ENCODE measurements at regions not wholly inside any gene's neighbourhood (a gene's known extent, or its start where the extent isn't known, plus 50 kb on each side); places are given as distances from the start of the nearest gene placed in this dataset.
"Not testable (repeated sequence)": the region's sequence is repeated elsewhere in the genome, so short reads cannot be mapped to it uniquely, and the experiment has no call there.

GRCh38 chrX:115970718-115971117 lies 199.8 kb upstream of the AGTR2 start:
- no peaks in the 10 kb centered on the region for H3K9me3 ChIP-seq (ENCODE audit: control insufficient read depth, insufficient read depth, low read depth, low read length)
- H3K9ac ChIP-seq (ENCODE audit: low read length) = no peak overlapping the region
- H3K4me1 ChIP-seq (ENCODE audit: control insufficient read depth, insufficient read depth, low read length) = peaks cover 30% of the 10 kb centered on the region
- peaks cover 11% of the 10 kb centered on the region; the same call in 1 of the 2 replicates for H3K27me3 ChIP-seq (ENCODE audit: control insufficient read depth, insufficient read depth, low read length)
- H3K36me3 ChIP-seq (ENCODE audit: control insufficient read depth, insufficient read depth, low read length) = no peaks in the 10 kb centered on the region
- no peak overlapping the region for H3K27ac ChIP-seq (ENCODE audit: low read depth, low read length)
- no peak overlapping the region for H3K4me3 ChIP-seq (ENCODE audit: low read depth, low read length)

- Histone ChIP-seq H3K4me1 (ENCODE audit: control insufficient read depth, insufficient read depth, low read length) (peaks cover 21% of the 10 kb centered on the region), H3K27me3 (ENCODE audit: control insufficient read depth, insufficient read depth, low read length) (peaks cover 16% of the 10 kb centered on the region; the same call in 1 of the 2 replicates), H3K36me3 (ENCODE audit: control insufficient read depth, insufficient read depth, low read length) (no peaks in the 10 kb centered on the region), H3K9ac (ENCODE audit: low read length) (peak overlapping the region; percentile 30), H3K4me3 (ENCODE audit: low read depth, low read length) (no peak overlapping the region), H3K27ac (ENCODE audit: low read depth, low read length) (no peak overlapping the region), H3K9me3 (ENCODE audit: control insufficient read depth, insufficient read depth, low read depth, low read length) (no peaks in the 10 kb centered on the region)
Measured at GRCh38 chrX:115972717-115973116, 197.8 kb upstream of the AGTR2 start.

- no peak overlapping the region for H3K4me3 ChIP-seq (ENCODE audit: low read depth, low read length)
- H3K9ac ChIP-seq (ENCODE audit: low read length) = no peak overlapping the region
- peaks cover 20% of the 10 kb centered on the region; the same call in 1 of the 2 replicates for H3K27me3 ChIP-seq (ENCODE audit: control insufficient read depth, insufficient read depth, low read length)
- H3K4me1 ChIP-seq (ENCODE audit: control insufficient read depth, insufficient read depth, low read length) = peaks cover 8% of the 10 kb centered on the region
- H3K36me3 ChIP-seq (ENCODE audit: control insufficient read depth, insufficient read depth, low read length) = no peaks in the 10 kb centered on the region
- H3K27ac ChIP-seq (ENCODE audit: low read depth, low read length) = no peak overlapping the region
- no peaks in the 10 kb centered on the region for H3K9me3 ChIP-seq (ENCODE audit: control insufficient read depth, insufficient read depth, low read depth, low read length)
Measured at GRCh38 chrX:115978068-115978467, 192.5 kb upstream of the AGTR2 start.

GRCh38 chrX:115983148-115983547 lies 187.4 kb upstream of the AGTR2 start:
- not testable (repeated sequence) for H3K9me3 ChIP-seq (ENCODE audit: control insufficient read depth, insufficient read depth, low read depth, low read length); H3K9ac ChIP-seq (ENCODE audit: low read length); H3K27me3 ChIP-seq (ENCODE audit: control insufficient read depth, insufficient read depth, low read length); H3K27ac ChIP-seq (ENCODE audit: low read depth, low read length); H3K36me3 ChIP-seq (ENCODE audit: control insufficient read depth, insufficient read depth, low read length)
- H3K4me1 ChIP-seq (ENCODE audit: control insufficient read depth, insufficient read depth, low read length) = peaks cover 12% of the 10 kb centered on the region
- H3K4me3 ChIP-seq (ENCODE audit: low read depth, low read length) = peak overlapping the region; percentile 20; the same call in 1 of the 2 replicates

- peaks cover 13% of the 10 kb centered on the region; the same call in 1 of the 2 replicates for H3K27me3 ChIP-seq (ENCODE audit: control insufficient read depth, insufficient read depth, low read length)
- not testable (repeated sequence) for H3K9ac ChIP-seq (ENCODE audit: low read length); H3K9me3 ChIP-seq (ENCODE audit: control insufficient read depth, insufficient read depth, low read depth, low read length); H3K4me3 ChIP-seq (ENCODE audit: low read depth, low read length); H3K27ac ChIP-seq (ENCODE audit: low read depth, low read length); H3K36me3 ChIP-seq (ENCODE audit: control insufficient read depth, insufficient read depth, low read length)
- H3K4me1 ChIP-seq (ENCODE audit: control insufficient read depth, insufficient read depth, low read length) = peaks cover 23% of the 10 kb centered on the region
Measured at GRCh38 chrX:115987464-115987863, 183.1 kb upstream of the AGTR2 start.

GRCh38 chrX:115988825-115989224 lies 181.7 kb upstream of the AGTR2 start:
- Histone ChIP-seq H3K27me3 (ENCODE audit: control insufficient read depth, insufficient read depth, low read length) (peaks cover 27% of the 10 kb centered on the region; the same call in 1 of the 2 replicates), H3K9me3 (ENCODE audit: control insufficient read depth, insufficient read depth, low read depth, low read length) (no peaks in the 10 kb centered on the region), H3K36me3 (ENCODE audit: control insufficient read depth, insufficient read depth, low read length) (no peaks in the 10 kb centered on the region), H3K9ac (ENCODE audit: low read length) (no peak overlapping the region), H3K4me3 (ENCODE audit: low read depth, low read length) (no peak overlapping the region), H3K27ac (ENCODE audit: low read depth, low read length) (no peak overlapping the region), H3K4me1 (ENCODE audit: control insufficient read depth, insufficient read depth, low read length) (peaks cover 11% of the 10 kb centered on the region; the same call in 1 of the 2 replicates)

GRCh38 chrX:115989686-115990085 lies 180.9 kb upstream of the AGTR2 start:
- Histone ChIP-seq H3K36me3 (ENCODE audit: control insufficient read depth, insufficient read depth, low read length) (no peaks in the 10 kb centered on the region), H3K27me3 (ENCODE audit: control insufficient read depth, insufficient read depth, low read length) (peaks cover 31% of the 10 kb centered on the region; the same call in 1 of the 2 replicates), H3K4me3 (ENCODE audit: low read depth, low read length) (no peak overlapping the region), H3K4me1 (ENCODE audit: control insufficient read depth, insufficient read depth, low read length) (peaks cover 11% of the 10 kb centered on the region; the same call in 1 of the 2 replicates), H3K9ac (ENCODE audit: low read length) (no peak overlapping the region), H3K27ac (ENCODE audit: low read depth, low read length) (no peak overlapping the region), H3K9me3 (ENCODE audit: control insufficient read depth, insufficient read depth, low read depth, low read length) (no peaks in the 10 kb centered on the region)

- Histone ChIP-seq H3K4me1 (ENCODE audit: control insufficient read depth, insufficient read depth, low read length) (peaks cover 19% of the 10 kb centered on the region), H3K9me3 (ENCODE audit: control insufficient read depth, insufficient read depth, low read depth, low read length) (peaks cover 26% of the 10 kb centered on the region), H3K9ac (ENCODE audit: low read length) (no peak overlapping the region), H3K27me3 (ENCODE audit: control insufficient read depth, insufficient read depth, low read length) (peaks cover 40% of the 10 kb centered on the region; the same call in 1 of the 2 replicates), H3K27ac (ENCODE audit: low read depth, low read length) (no peak overlapping the region), H3K36me3 (ENCODE audit: control insufficient read depth, insufficient read depth, low read length) (no peaks in the 10 kb centered on the region), H3K4me3 (ENCODE audit: low read depth, low read length) (no peak overlapping the region)
Measured at GRCh38 chrX:116009346-116009745, 161.2 kb upstream of the AGTR2 start.

GRCh38 chrX:116009861-116010710 lies 160.5 kb upstream of the AGTR2 start:
- peak overlapping the region; percentile 14 for H3K9ac ChIP-seq (ENCODE audit: low read length)
- H3K36me3 ChIP-seq (ENCODE audit: control insufficient read depth, insufficient read depth, low read length) = no peaks in the 10 kb centered on the region
- H3K4me3 ChIP-seq (ENCODE audit: low read depth, low read length) = peak overlapping the region; percentile 17; the same call in 1 of the 2 replicates
- no peak overlapping the region for H3K27ac ChIP-seq (ENCODE audit: low read depth, low read length)
- H3K4me1 ChIP-seq (ENCODE audit: control insufficient read depth, insufficient read depth, low read length) = peaks cover 19% of the 10 kb centered on the region
- H3K9me3 ChIP-seq (ENCODE audit: control insufficient read depth, insufficient read depth, low read depth, low read length) = peaks cover 26% of the 10 kb centered on the region
- peaks cover 44% of the 10 kb centered on the region; the same call in 1 of the 2 replicates for H3K27me3 ChIP-seq (ENCODE audit: control insufficient read depth, insufficient read depth, low read length)

GRCh38 chrX:116010939-116011338 lies 159.6 kb upstream of the AGTR2 start:
- Histone ChIP-seq H3K4me1 (ENCODE audit: control insufficient read depth, insufficient read depth, low read length) (peaks cover 19% of the 10 kb centered on the region), H3K9ac (ENCODE audit: low read length) (no peak overlapping the region), H3K36me3 (ENCODE audit: control insufficient read depth, insufficient read depth, low read length) (no peaks in the 10 kb centered on the region), H3K27ac (ENCODE audit: low read depth, low read length) (no peak overlapping the region), H3K27me3 (ENCODE audit: control insufficient read depth, insufficient read depth, low read length) (peaks cover 40% of the 10 kb centered on the region; the same call in 1 of the 2 replicates), H3K9me3 (ENCODE audit: control insufficient read depth, insufficient read depth, low read depth, low read length) (peaks cover 26% of the 10 kb centered on the region), H3K4me3 (ENCODE audit: low read depth, low read length) (no peak overlapping the region)

GRCh38 chrX:116031331-116031730 lies 139.2 kb upstream of the AGTR2 start:
- Histone ChIP-seq H3K4me3 (ENCODE audit: low read depth, low read length) (no peak overlapping the region), H3K9me3 (ENCODE audit: control insufficient read depth, insufficient read depth, low read depth, low read length) (peaks cover 21% of the 10 kb centered on the region), H3K9ac (ENCODE audit: low read length) (no peak overlapping the region), H3K27ac (ENCODE audit: low read depth, low read length) (no peak overlapping the region), H3K36me3 (ENCODE audit: control insufficient read depth, insufficient read depth, low read length) (no peaks in the 10 kb centered on the region), H3K4me1 (ENCODE audit: control insufficient read depth, insufficient read depth, low read length) (no peaks in the 10 kb centered on the region), H3K27me3 (ENCODE audit: control insufficient read depth, insufficient read depth, low read length) (no peaks in the 10 kb centered on the region; the same call in 1 of the 2 replicates)
